Fibroblast of the conjunctiva (primary cell): ENCODE measurements at regions not wholly inside any gene's neighbourhood (a gene's known extent, or its start where the extent isn't known, plus 50 kb on each side); places are given as distances from the start of the nearest gene placed in this dataset.
"Not testable (repeated sequence)": the region's sequence is repeated elsewhere in the genome, so short reads cannot be mapped to it uniquely, and the experiment has no call there.

ENCODE experiments used
- DNase-seq: peaks from one replicate; pipeline ENCODE4 v3.0.0-alpha.2; 2010; ENCODE audit warnings: low read depth

- DNase-seq, result no peak
Measured at GRCh38 chr13:61891401-61891800, 475.8 kb upstream of the PCDH20 start.

GRCh38 chr13:61884830-61885229 lies 469.2 kb upstream of the PCDH20 start:
- DNase-seq, result no peak

GRCh38 chr13:61880578-61881283 lies 465.1 kb upstream of the PCDH20 start:
- no peak for DNase-seq

- not testable (repeated sequence) for DNase-seq
Measured at GRCh38 chr13:61878565-61878964, 462.9 kb upstream of the PCDH20 start.

GRCh38 chr13:61874970-61875579 lies 459.4 kb upstream of the PCDH20 start:
- no peak for DNase-seq

- no peak for DNase-seq
Measured at GRCh38 chr13:61873717-61874116, 458.1 kb upstream of the PCDH20 start.

- no peak for DNase-seq
Measured at GRCh38 chr13:61857198-61857597, 441.5 kb upstream of the PCDH20 start.

- no peak for DNase-seq
Measured at GRCh38 chr13:61852116-61852619, 436.5 kb upstream of the PCDH20 start.

GRCh38 chr13:61850794-61851193 lies 435.1 kb upstream of the PCDH20 start:
- no peak for DNase-seq

- no peak for DNase-seq
Measured at GRCh38 chr13:61838568-61838967, 422.9 kb upstream of the PCDH20 start.

GRCh38 chr13:61833228-61833627 lies 417.6 kb upstream of the PCDH20 start:
- no peak for DNase-seq

- no peak for DNase-seq
Measured at GRCh38 chr13:61831026-61831425, 415.4 kb upstream of the PCDH20 start.

- DNase-seq, result no peak
Measured at GRCh38 chr13:61830475-61830874, 414.8 kb upstream of the PCDH20 start.

GRCh38 chr13:61824168-61824567 lies 408.5 kb upstream of the PCDH20 start:
- DNase-seq, result no peak

- DNase-seq, result no peak
Measured at GRCh38 chr13:61812286-61812685, 396.6 kb upstream of the PCDH20 start.

- no peak for DNase-seq
Measured at GRCh38 chr13:61810065-61810464, 394.4 kb upstream of the PCDH20 start.

GRCh38 chr13:61797397-61797796 lies 381.7 kb upstream of the PCDH20 start:
- no peak for DNase-seq

GRCh38 chr13:61795580-61795979 lies 379.9 kb upstream of the PCDH20 start:
- peak; percentile 1 for DNase-seq

- DNase-seq, result no peak
Measured at GRCh38 chr13:61779456-61779855, 363.8 kb upstream of the PCDH20 start.

GRCh38 chr13:61778531-61778930 lies 362.9 kb upstream of the PCDH20 start:
- no peak for DNase-seq

- DNase-seq, result no peak
Measured at GRCh38 chr13:61777899-61778298, 362.2 kb upstream of the PCDH20 start.

- DNase-seq, result no peak
Measured at GRCh38 chr13:61777271-61777670, 361.6 kb upstream of the PCDH20 start.

GRCh38 chr13:61774903-61775302 lies 359.3 kb upstream of the PCDH20 start:
- DNase-seq, result no peak

- DNase-seq, result no peak
Measured at GRCh38 chr13:61770681-61771080, 355.0 kb upstream of the PCDH20 start.
